ENCODE measurements at regions not wholly inside any gene's neighbourhood (a gene's known extent, or its start where the extent isn't known, plus 50 kb on each side); places are given as distances from the start of the nearest gene placed in this dataset.

DNA sequence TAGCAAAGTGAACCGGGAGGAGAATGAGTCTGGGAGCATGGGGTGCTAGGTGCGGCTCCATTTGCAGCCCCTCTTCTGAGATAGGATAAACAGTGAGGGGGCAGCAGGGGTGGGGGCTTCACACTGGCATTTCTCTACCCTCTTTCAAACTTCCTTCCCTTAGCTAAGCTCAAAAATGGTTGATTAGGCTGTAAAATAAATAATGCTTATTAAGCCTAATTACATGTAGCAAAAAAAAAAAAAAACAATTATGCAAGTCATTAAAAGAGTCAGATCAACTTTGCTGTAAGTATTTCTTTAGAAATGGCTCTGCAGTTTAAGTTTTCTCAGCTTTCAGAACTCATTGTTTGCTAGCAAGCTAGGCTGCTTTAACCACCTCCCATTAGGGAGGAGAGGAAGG, 182.7 kb upstream of the FBXO11 start:
- no peak for TF ChIP-seq MAX (IDR thresholded peaks at IDR 0.05)
- TF ChIP-seq RAD21 (IDR thresholded peaks at IDR 0.05; ENCODE audit: low read depth): no peak
- TF ChIP-seq CREB1 (IDR thresholded peaks at IDR 0.05; ENCODE audit: low read depth): no peak
- no peak for TF ChIP-seq TAF1 (IDR thresholded peaks at IDR 0.05; ENCODE audit: low read depth)
- TF ChIP-seq YY1 (IDR thresholded peaks at IDR 0.05; ENCODE audit: low read depth): no peak
- TF ChIP-seq EP300 (IDR thresholded peaks at IDR 0.05; ENCODE audit: borderline replicate concordance): no peak
- TF ChIP-seq TEAD4 (IDR thresholded peaks at IDR 0.05): no peak
- no peak for TF ChIP-seq FOXM1 (IDR thresholded peaks at IDR 0.05; ENCODE audit: borderline replicate concordance, low read depth)
- TF ChIP-seq CEBPB (IDR thresholded peaks at IDR 0.05): no peak
- no peak for TF ChIP-seq NFIC (IDR thresholded peaks at IDR 0.05)
- TF ChIP-seq EGR1 (IDR thresholded peaks at IDR 0.05): no peak
- TF ChIP-seq TCF12 (IDR thresholded peaks at IDR 0.05; ENCODE audit: low read depth): no peak
- TF ChIP-seq, protein P1, sequence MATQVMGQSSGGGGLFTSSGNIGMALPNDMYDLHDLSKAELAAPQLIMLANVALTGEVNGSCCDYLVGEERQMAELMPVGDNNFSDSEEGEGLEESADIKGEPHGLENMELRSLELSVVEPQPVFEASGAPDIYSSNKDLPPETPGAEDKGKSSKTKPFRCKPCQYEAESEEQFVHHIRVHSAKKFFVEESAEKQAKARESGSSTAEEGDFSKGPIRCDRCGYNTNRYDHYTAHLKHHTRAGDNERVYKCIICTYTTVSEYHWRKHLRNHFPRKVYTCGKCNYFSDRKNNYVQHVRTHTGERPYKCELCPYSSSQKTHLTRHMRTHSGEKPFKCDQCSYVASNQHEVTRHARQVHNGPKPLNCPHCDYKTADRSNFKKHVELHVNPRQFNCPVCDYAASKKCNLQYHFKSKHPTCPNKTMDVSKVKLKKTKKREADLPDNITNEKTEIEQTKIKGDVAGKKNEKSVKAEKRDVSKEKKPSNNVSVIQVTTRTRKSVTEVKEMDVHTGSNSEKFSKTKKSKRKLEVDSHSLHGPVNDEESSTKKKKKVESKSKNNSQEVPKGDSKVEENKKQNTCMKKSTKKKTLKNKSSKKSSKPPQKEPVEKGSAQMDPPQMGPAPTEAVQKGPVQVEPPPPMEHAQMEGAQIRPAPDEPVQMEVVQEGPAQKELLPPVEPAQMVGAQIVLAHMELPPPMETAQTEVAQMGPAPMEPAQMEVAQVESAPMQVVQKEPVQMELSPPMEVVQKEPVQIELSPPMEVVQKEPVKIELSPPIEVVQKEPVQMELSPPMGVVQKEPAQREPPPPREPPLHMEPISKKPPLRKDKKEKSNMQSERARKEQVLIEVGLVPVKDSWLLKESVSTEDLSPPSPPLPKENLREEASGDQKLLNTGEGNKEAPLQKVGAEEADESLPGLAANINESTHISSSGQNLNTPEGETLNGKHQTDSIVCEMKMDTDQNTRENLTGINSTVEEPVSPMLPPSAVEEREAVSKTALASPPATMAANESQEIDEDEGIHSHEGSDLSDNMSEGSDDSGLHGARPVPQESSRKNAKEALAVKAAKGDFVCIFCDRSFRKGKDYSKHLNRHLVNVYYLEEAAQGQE (IDR thresholded peaks at IDR 0.05; ENCODE audit: low read depth): no peak
- no peak for TF ChIP-seq ZBTB7A (IDR thresholded peaks at IDR 0.05; ENCODE audit: low read depth)

GRCh38 chr2:48089644-48090043, 183.3 kb upstream of the FBXO11 start:
- TF ChIP-seq CREB1 (IDR thresholded peaks at IDR 0.05; ENCODE audit: low read depth): no peak
- TF ChIP-seq, protein P1 (IDR thresholded peaks at IDR 0.05; ENCODE audit: low read depth): no peak
- TF ChIP-seq YY1 (IDR thresholded peaks at IDR 0.05; ENCODE audit: low read depth): no peak
- TF ChIP-seq ZBTB7A (IDR thresholded peaks at IDR 0.05; ENCODE audit: low read depth): no peak
- TF ChIP-seq TEAD4 (IDR thresholded peaks at IDR 0.05): no peak
- TF ChIP-seq NFIC (IDR thresholded peaks at IDR 0.05): no peak
- no peak for TF ChIP-seq USF1 (IDR thresholded peaks at IDR 0.05)
- TF ChIP-seq TAF1 (IDR thresholded peaks at IDR 0.05; ENCODE audit: low read depth): no peak
- no peak for TF ChIP-seq EP300 (IDR thresholded peaks at IDR 0.05; ENCODE audit: borderline replicate concordance)
- TF ChIP-seq CEBPB (IDR thresholded peaks at IDR 0.05): no peak
- no peak for TF ChIP-seq TCF12 (IDR thresholded peaks at IDR 0.05; ENCODE audit: low read depth)
- TF ChIP-seq RAD21 (IDR thresholded peaks at IDR 0.05; ENCODE audit: low read depth): no peak
- no peak for TF ChIP-seq MAX (IDR thresholded peaks at IDR 0.05)
- no peak for TF ChIP-seq FOXM1 (IDR thresholded peaks at IDR 0.05; ENCODE audit: borderline replicate concordance, low read depth)
- TF ChIP-seq EGR1 (IDR thresholded peaks at IDR 0.05): no peak

- TF ChIP-seq TCF12 (IDR thresholded peaks at IDR 0.05; ENCODE audit: low read depth) (no peak), FOXM1 (IDR thresholded peaks at IDR 0.05; ENCODE audit: borderline replicate concordance, low read depth) (no peak), CREB1 (IDR thresholded peaks at IDR 0.05; ENCODE audit: low read depth) (no peak), MAX (IDR thresholded peaks at IDR 0.05) (no peak), EGR1 (IDR thresholded peaks at IDR 0.05) (no peak), ZBTB7A (IDR thresholded peaks at IDR 0.05; ENCODE audit: low read depth) (no peak), NFIC (IDR thresholded peaks at IDR 0.05) (no peak), TAF1 (IDR thresholded peaks at IDR 0.05; ENCODE audit: low read depth) (no peak), EP300 (IDR thresholded peaks at IDR 0.05; ENCODE audit: borderline replicate concordance) (no peak), USF1 (IDR thresholded peaks at IDR 0.05) (no peak), YY1 (IDR thresholded peaks at IDR 0.05; ENCODE audit: low read depth) (no peak), RAD21 (IDR thresholded peaks at IDR 0.05; ENCODE audit: low read depth) (no peak), CEBPB (IDR thresholded peaks at IDR 0.05) (no peak), TEAD4 (IDR thresholded peaks at IDR 0.05) (no peak)
- TF ChIP-seq, protein P1 (IDR thresholded peaks at IDR 0.05; ENCODE audit: low read depth): no peak
Measured at GRCh38 chr2:48092846-48093803, 186.8 kb upstream of the FBXO11 start.
